Activated CD4-positive, alpha-beta T cell treated with anti-CD3 and anti-CD28 coated beads for 24 hours (primary cell): ENCODE measurements at regions not wholly inside any gene's neighbourhood (a gene's known extent, or its start where the extent isn't known, plus 50 kb on each side); places are given as distances from the start of the nearest gene placed in this dataset.
A peak's percentile ranks its signal among the peaks of the same experiment; 100 is the strongest.
"Not testable (repeated sequence)": the region's sequence is repeated elsewhere in the genome, so short reads cannot be mapped to it uniquely, and the experiment has no call there.

ENCODE experiments used
- DNase-seq, 2 donors: peaks; one replicate each; pipeline ENCODE4 v3.0.0-alpha.2; 2020; ENCODE audit warnings: low read depth in 2 of 2

DNA sequence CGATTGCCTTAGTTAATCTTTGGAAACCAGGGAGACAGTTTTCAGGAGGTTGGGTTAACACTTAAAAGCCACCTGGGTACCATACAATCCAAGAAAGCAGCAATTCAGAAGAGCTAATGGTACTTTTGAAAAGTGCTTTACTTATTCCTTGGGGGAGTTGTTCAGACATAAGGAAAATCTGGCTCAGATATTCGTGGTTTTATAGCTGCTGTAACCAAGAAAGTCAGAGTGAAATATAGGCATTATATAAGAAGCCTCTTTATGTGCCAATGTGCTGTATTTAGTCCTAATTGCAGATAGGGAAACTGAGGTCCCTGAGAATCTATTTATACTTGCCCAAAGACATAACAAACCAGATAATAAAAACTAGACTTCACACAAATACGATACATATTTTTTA is 387.5 kb downstream of the COG6 start:
- DNase-seq = no peak

DNA sequence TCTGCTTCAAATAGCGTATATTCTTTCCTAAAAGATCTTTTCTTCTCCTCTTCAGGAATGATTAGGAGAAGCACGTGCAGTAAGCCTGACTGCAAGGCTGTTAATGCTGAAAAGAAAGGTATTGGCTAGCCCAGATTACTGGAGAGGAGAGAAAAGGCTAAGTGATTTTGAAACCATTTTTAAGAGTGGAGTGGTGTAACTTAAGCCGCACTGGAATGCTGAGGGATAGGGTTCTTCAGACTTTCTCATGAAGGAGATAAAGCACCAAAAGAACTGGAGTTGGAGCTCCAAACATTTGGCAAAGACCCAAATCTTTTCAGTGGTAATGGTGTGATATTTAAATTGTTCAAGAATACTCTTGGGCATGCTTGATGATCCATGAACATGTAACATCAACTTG is 388.3 kb downstream of the COG6 start:
- no peak for DNase-seq

DNA sequence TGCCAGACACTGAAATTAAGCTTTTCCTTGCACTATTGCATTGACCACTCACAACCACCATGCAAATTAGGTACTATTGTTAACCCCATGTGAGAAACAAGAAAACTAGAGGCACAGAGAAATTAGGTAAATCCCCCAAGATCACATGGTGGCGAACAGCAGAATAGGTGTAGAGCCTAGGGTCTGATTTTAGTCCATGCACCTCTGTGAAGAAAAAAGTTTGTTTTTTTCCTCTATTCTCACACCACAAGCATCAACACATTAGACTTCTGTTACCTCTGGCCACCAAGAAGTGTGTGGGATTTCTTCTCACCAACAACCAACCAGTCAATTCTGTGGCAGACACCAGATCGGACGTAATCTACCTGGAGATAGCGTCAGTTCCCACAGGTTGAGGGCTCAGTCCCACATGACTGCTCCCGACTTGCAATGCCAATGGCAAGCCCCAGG is 391.9 kb downstream of the COG6 start:
- no peak for DNase-seq

DNA sequence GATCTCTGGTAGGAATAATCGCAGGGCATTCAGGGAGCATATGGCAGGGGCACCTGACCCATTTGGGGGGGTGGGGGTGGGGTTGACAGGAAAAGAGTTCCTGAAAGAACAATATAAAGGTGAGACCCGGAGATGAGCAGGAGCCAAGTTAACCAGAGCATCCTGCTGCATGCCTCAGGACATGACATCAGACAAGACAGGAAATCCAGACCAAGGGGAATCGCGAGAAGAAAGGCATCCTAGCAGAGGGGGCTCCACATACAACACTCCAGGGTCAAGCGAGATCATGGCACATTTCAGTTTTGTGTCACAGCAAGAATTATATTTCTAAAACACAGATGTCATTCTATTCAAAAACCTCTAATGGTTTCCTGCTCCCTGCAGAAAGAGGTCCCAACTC is 393.1 kb downstream of the COG6 start:
- no peak for DNase-seq

DNA sequence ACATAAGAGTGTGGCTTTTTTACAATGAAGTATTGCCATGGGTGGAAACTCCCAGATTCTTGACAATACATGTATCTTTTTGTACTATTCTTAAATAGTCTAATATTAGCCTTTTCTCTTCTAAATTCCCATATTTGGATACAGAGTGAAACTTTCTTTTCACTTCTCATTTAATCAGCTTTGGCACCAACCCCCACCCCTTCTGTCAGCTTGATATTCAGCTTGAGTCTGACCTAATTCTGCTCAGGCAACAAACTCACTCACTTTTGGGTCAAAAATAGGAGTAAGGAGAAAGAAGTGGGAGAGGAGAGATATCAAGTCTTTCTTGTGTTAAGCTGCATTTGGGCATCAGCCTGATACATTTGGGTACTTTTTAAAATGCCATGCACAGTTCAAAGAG is 397.5 kb downstream of the COG6 start:
- no peak for DNase-seq

DNA sequence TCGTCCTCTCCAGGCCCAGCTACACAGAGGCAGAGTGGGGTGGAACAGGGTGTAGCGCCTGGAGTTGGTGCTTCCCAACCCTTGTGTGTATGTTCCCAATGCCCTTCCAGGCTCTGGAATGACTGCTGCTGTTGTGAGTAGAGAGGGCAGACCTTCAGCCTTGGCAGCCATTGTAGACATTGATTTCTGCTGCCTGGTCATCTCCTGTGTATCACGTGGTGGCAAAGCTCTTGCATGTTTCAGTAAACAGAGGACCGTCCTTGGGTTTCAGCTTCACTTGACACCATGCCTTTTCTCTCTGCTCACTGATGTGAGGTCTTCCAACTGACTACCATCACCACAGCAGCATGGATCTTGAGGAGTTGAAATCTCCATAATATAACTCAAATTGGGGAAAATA is 397.9 kb downstream of the COG6 start:
- no peak for DNase-seq

DNA sequence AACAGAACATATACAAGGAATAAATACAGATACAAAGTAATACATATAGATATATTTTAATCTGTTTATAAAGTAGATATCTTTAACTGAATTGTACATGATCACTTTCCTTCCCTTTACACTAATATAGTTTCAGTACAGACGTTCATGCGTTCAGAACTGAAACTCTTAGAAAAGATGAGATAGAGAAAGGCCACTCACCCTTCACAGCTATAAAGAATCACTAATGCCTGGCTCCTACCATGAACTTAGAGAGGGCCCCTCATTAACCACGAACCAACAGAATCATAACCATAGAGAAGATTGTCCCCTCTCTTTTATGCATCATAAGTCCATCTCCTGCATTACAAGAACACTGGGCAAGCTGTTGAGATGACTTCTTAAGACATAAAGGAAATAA is 399.0 kb downstream of the COG6 start:
- not testable (repeated sequence) for DNase-seq

DNA sequence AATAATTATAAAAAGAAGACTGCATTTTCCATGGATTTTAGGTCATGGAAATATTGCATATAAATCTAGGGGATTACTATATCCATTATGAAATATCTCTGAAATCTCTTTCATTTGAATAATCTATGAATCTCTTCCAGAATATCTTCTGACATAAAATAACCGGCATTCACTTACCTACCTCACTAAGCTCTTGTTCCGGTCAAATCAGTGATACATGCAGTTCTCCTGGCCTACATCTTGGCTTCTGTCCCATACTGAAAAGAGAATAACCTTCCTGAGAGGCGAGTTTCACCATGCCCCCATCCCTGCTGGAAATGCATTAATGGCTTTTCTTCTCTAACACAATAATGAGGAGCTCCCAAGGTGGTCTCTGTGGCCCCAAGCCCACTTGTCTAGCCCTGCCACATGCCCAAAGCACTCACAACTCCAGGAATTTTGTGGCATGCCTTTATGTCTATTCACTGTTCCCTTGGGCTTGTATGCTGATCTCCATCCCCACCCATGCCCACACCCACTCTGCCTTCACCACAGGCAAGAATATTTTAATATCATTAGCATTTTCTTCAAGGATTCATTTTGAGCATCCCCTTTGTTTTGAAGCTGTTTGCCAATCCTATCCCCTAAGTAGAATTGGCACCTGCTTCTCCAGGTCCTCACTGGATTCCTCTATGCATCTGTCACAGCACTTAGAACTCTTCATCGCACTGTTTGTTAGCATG is 401.6 kb downstream of the COG6 start:
- DNase-seq = no peak

DNA sequence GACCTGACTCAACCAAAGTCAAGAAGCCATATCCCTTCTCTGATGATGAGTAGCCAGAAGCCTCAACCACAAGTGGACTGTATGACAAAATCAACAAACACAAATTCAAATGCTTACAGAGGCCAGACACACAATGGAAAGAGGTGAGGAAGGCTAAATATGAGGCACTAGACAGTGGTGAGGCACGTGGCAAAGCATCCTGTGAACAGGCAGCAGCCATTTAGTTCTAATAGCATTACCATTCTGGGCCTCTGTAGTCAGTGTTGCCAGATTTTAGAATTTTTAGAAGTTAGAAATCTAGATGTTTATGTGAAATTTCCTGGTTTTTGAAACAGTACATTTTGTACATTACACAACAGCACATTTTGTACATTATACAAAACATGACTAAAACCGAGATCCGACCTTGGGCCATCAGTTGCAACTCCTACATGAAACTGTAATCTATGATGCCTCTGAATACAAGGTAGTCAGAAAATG is 403.3 kb downstream of the COG6 start:
- no peak for DNase-seq

DNA sequence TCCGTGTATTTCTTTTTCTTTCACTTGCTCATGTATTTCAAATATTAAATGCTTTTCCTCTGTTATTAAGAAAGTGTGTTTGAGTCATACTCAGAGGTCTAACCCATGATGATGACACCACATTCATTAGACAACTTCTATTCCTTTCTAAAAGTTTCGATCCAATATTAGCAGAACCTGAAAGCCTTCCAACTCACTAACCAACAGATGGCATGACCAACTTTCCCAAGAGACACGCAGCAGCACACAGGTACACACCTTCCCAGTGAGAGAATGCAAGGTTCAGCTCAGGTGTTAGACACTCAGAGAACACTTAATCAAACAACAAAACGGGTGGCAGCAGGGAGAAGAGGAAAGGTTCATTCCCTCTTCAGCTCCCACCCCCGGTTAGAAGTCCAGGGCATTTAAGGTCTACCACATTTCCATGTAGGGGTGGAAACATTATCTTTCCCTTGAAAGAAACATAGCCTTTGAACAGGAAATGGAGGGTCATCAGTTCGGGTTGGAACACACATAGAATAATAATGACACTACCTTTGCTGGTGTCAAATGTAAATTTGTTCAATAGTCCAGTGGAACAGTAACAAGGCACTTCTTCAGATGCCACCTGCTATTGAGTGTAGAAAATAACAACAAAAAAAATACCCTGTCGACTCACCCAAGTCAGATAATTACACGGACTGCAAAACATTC is 404.2 kb downstream of the COG6 start:
- DNase-seq = no peak

DNA sequence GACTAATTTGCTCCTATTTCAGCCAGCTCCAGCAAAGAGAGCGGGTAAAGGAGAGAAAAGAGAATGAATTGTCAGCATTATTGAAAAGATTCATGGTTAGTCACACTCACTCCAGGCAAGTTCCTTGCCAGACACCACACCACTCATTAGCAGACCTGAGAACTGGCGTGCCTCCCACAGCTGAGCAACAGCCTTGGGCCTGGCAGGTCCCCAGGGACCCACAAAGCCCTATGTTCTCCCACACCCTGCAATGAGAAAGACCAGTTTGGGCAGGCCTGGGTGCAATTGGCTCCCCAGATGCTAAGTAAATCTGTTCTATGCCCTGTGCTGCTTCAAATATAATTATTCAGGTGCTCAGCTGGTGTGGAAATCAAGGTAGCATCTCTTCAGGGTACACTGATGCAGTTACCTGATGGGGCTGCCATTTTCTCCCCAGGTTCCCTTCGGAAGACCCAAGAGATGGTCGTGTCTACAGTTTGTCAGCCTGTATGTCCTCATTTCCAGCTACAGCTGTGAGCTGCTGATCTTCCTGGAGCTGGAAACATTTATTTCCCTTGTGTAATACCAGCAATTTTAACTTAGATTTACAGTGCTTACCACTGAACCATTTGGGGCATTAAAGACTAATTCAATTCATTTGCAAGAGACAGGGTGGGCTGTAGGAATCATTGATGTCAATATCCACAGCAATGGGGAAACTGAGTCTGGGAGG is 405.0 kb downstream of the COG6 start:
- peak; percentile 19 to 23 for DNase-seq

DNA sequence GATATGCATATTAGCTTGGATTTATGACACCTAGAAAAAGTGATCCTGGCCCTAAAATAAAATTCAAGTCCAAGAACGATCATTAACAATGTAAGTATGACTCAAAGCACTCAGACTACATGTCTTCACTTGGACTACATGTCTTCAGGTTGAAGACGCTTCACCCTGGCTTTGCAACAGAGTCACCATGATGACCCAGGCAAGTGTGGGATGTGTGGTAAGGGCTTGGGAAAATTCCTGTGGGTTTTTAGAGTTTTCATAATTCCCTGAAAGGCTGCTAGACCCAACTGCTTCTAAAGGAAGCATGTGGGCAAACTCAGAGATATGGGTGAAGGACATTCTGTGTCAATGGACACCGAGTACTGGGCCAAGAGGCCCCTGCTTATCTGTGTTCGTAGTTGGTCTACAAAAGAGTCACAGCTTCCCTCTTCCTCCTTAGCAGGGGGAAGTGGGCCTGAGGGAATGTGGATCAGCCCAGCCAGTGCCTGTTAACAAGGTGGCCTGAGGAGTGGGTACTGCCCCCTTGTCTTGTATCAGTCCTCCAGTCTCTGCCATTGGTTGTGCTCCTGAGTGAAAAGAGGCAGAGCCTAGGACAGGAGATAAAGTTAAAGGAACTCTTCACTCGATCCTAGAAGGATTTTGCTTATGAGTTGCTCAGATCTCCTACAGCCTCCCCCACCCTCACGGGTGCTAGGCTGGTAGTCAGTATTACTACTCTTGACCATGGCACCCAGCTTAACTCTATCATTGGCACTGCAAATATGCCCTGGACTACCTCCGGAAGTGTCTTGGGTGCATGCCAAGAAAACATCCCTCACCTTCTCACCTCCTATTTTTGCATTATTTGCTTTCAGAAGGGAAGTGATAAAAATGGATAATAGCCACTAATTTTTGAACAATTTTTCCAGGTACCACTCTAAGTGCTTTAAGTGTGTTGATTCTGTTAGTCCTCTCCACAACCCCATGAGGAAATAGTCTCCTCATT is 406.3 kb downstream of the COG6 start:
- no peak for DNase-seq

DNA sequence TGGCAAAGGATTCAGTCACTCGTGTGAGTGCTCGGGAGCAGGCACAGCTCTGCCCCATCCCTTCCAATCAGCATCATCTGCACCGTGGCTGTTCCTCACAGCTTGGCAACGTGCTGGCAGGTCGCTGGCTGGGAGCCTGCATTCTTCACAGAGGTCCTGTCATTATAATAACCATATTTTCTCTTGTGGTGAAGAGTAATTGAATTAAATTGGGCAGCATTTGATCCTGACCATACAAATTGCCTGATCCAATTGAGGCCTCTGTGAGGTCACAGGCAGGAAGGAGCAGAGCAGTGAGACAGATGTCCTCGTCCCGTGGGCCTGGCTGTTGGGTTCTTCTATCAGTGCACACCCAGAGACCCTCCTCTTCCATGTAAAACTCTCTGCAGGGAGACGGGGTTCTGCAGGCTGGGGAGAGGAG is 407.8 kb downstream of the COG6 start:
- DNase-seq = no peak

DNA sequence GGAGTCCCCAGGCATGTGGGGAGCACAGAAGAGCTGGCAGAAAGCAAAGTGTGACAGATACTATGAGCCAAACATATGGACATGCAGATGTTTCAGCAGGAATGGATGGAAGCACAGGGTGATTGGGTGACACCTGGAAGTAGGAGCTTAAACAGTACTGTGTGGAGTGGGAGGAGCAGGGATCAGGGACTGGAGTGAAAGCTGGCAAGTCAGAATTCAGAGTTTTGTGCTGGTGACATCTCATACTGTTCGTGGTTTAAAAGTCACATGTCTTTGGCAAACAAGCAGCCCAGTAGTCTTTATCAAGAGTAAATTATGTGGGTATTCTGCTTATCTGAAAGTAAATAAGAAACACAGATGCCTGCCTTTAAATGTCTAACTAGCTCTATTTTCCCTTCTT is 408.2 kb downstream of the COG6 start:
- no peak for DNase-seq

DNA sequence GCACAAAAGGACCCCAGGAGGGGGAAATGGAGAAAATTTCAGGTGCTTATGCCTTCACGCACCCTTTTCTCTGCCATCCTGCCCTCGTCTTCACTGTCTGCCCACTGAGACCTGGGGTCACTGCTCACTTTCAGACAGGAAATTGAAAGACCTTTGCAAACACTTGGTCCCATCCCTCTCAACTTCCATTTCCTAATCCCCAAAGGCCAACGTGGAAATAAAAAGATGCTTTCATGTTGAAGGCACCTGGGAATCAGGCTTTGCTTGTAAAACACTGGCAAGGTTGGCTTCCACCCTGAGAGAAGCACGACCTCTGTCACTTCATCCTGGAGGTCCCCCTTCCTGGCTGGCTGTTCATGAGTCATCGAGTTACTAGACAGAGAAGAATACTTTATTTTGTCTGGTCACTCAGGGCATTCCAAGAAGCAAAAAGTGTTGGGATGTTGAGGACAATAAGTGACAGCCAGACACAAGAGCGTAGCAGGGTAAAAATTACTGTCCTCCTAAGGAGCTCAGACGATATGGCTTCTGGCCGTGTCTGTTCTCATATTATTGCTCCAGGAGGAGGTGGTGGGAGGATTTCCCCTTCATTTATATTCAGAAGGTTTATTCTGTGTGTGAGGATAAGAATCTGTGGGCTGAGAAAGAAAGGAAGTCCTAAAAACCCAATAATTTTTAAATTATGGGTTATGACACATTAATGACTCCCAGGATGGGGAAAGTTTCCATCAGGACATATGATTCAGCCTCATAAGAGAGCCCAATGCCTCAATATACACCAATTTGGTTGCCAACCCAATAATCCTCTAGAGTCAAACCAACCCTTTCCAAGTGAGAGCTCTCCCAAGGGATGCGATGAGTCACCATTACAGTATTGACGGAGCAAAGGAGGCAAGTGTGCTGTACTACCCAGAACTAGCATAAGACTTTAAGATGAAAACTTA is 409.0 kb downstream of the COG6 start:
- no peak for DNase-seq

DNA sequence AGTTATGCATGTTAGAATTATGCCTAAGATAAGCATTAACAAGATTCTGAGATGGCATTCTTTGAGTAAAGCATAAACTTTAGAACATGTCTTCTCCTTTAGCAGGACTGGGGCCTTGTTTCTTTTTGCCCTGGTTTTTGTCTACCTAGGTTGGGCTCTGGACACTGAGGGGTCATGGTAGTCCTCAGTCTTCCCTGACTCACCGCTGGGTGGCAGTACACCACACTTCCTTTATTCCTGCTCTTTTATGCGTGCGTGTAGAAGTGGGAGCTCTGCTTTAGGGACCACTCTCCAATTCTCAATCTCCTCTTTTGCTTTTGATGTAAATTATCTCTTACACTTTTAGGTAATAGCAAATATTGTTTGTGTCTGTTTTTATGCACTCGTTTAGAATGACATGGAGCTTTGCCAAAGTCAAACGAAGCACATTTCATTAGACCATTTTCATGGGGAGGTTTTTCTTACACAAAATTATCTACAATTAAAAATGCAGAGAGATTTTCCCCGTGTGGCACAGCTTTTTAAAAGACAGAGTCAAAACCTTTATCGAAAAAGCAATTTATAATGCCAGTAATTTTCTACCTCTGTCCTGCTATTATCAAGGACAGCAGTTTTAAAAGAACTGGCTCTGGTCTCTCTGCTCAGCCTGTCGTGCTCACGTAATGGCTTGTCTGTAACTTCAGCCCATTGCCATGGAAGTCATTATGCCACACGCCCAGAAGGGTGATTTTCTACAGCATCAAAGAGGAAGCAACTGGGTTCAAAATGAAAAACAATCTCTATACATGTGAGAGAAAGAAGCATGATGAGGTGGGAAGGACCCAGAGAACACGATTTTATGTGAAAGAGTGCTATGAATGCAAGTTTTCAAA is 413.9 kb downstream of the COG6 start:
- DNase-seq = peak; percentile 57 to 62

DNA sequence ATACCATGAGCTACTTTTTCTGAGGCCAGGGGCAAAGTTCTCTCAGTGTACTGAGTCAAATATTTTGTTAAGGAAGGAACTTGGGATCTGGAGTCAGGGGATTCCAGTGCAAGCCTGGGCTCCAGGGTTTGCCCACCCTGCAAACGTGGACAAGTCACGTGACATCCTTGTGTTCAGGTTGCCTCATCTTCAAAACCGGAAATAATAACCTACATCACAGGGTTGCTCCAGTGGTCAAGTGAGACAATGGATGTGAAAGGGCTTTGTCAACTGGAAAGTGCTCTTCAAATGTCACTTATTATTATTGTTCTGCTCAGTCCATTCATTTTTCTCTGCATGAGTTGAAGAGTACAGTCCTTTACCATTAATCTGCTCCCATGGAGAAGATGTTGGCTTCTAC is 414.9 kb downstream of the COG6 start:
- no peak for DNase-seq

DNA sequence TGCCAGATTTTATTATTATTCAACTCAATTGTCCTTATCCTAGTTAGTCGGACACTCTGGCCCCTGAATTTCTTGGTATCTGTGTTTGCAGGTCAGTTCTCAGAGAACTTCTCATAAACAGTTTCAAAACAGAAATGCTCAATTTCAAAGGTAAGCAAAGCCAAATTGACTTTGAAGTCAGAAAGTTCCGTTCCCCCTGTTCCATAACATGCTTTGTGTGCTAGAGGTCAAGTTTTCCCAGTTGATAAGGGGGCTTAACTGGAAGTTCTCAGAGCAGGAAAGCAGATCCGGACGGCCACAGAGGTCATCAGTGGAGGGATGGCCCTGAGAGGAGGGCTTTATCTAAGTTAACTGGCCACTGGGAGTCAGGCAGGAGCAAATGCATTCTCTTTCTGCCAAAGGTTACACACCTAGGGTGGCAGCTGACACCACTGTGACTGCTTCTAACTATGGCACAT is 417.2 kb downstream of the COG6 start:
- DNase-seq = no peak

DNA sequence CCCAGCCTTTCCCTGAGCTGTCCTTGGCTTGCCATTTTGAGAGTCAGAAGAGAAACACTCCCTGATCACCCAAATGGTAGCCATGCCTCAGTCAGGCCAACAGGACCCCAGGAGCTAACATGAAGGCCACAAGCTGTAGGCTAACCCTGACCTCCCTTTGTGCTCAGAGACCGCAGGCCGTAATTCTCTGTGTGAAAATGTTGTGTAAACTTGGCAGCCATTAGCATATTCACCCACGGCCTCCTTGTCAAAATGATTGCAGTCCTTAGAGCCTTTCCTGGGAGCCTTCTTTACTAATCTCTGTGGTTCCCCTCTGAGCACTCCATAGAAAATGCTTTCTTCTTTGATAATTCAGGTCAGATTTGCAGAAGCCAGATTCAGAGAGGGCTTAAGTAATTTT is 418.9 kb downstream of the COG6 start:
- no peak for DNase-seq
